ENCODE measurements at regions not wholly inside any gene's neighbourhood (a gene's known extent, or its start where the extent isn't known, plus 50 kb on each side); places are given as distances from the start of the nearest gene placed in this dataset.

GRCh38 chr10:20631229-20631628 lies 265.9 kb downstream of the NEBL start:
- TF ChIP-seq CTCF (conservative IDR thresholded peaks at IDR 0.05; ENCODE audit: low read length) (no peak), EZH2phosphoT487 (IDR thresholded peaks at IDR 0.05; ENCODE audit: borderline replicate concordance, low read depth, low read length) (no peak)
